Thoracic aorta (tissue), 2 donors: ENCODE measurements at regions not wholly inside any gene's neighbourhood (a gene's known extent, or its start where the extent isn't known, plus 50 kb on each side); places are given as distances from the start of the nearest gene placed in this dataset.

ENCODE experiments used
- ATAC-seq: fragments of 150-250 bp; one replicate; pipeline ENCODE4 v1.8.0; 2017; ENCODE audit warnings: low read depth; ENCODE audit not compliant: insufficient number of reproducible peaks, low FRiP score
- DNase-seq: peaks from one replicate; pipeline ENCODE4 v3.0.0-alpha.2; 2020; ENCODE audit warnings: low spot score
- H3K27ac ChIP-seq, 2 donors: fragments of 200-600 bp; sonication (generic); 1 replicate in 1 of 2; 2 replicates in 1 of 2; pipeline ENCODE4 v1.5.1; 2016; ENCODE audit warnings: mild to moderate bottlenecking in 2 of 2, moderate library complexity in 2 of 2
- H3K27me3 ChIP-seq: fragments of 200-600 bp; sonication (generic); replicated peaks from 2 replicates; pipeline ENCODE4 v1.6.0; 2016; ENCODE audit warnings: mild to moderate bottlenecking; ENCODE audit not compliant: insufficient read depth
- H3K36me3 ChIP-seq: fragments of 200-600 bp; sonication (generic); one replicate; pipeline ENCODE4 v1.5.1; 2016
- H3K4me1 ChIP-seq, 2 donors: fragments of 200-600 bp; sonication (generic); 1 replicate in 1 of 2; 2 replicates in 1 of 2; pipeline versions ENCODE4 v1.5.1 to v1.6.0; 2016; ENCODE audit warnings: low read depth in 2 of 2, mild to moderate bottlenecking in 1 of 2; ENCODE audit not compliant: control insufficient read depth in 1 of 2
- H3K4me3 ChIP-seq: fragments of 200-600 bp; sonication (generic); 2 replicates; pipeline ENCODE4 v1.5.1; 2016; ENCODE audit warnings: mild to moderate bottlenecking
- H3K9me3 ChIP-seq: fragments of 200-600 bp; sonication (generic); 2 replicates; pipeline ENCODE4 v1.5.1; 2016
- CTCF ChIP-seq: fragments of 200-600 bp; sonication (generic); IDR thresholded peaks from one replicate; pipeline ENCODE4 v1.5.1; 2019; ENCODE audit warnings: antibody characterized with exemption

- no peak for TF ChIP-seq CTCF
These were observed 252.7 kb downstream of the SKIDA1 start for GRCh38 chr10:21272643-21273399.

GRCh38 chr10:21270976-21271375 lies 254.5 kb downstream of the SKIDA1 start:
- TF ChIP-seq CTCF = no peak
- H3K4me3 ChIP-seq = no peak overlapping the region
- no peak overlapping the region for H3K27ac ChIP-seq
- no peaks in the 10 kb centered on the region for H3K36me3 ChIP-seq
- ATAC-seq = no peak
- H3K27me3 ChIP-seq = no peaks in the 10 kb centered on the region
- no peak for DNase-seq
- H3K9me3 ChIP-seq = no peaks in the 10 kb centered on the region
- H3K4me1 ChIP-seq = no peaks in the 10 kb centered on the region

More at GRCh38 chr10:21272643-21273399, 252.7 kb downstream of the SKIDA1 start:
- ATAC-seq = no peak
- DNase-seq = no peak
- no peak overlapping the region for H3K4me3 ChIP-seq
- H3K4me1 ChIP-seq = no peaks in the 10 kb centered on the region
- no peaks in the 10 kb centered on the region for H3K27me3 ChIP-seq
- H3K36me3 ChIP-seq = no peaks in the 10 kb centered on the region
- H3K27ac ChIP-seq = no peak overlapping the region
- H3K9me3 ChIP-seq = no peaks in the 10 kb centered on the region

- Histone ChIP-seq H3K4me3 (no peak overlapping the region), H3K4me1 (no peaks in the 10 kb centered on the region), H3K27ac (no peak overlapping the region), H3K9me3 (no peaks in the 10 kb centered on the region), H3K36me3 (no peaks in the 10 kb centered on the region), H3K27me3 (no peaks in the 10 kb centered on the region)
- no peak for ATAC-seq
- TF ChIP-seq CTCF = no peak
- no peak for DNase-seq
These were observed 256.2 kb downstream of the SKIDA1 start for GRCh38 chr10:21269289-21269688.

- H3K36me3 ChIP-seq = no peaks in the 10 kb centered on the region
- H3K4me3 ChIP-seq = no peak overlapping the region
- no peak for TF ChIP-seq CTCF
- ATAC-seq = no peak
- H3K4me1 ChIP-seq = no peaks in the 10 kb centered on the region
- DNase-seq = no peak
- H3K9me3 ChIP-seq = no peaks in the 10 kb centered on the region
- no peaks in the 10 kb centered on the region for H3K27me3 ChIP-seq
- H3K27ac ChIP-seq = no peak overlapping the region
These were observed 259.9 kb downstream of the SKIDA1 start for GRCh38 chr10:21265622-21266021.

GRCh38 chr10:21264271-21264670 lies 261.2 kb downstream of the SKIDA1 start:
- DNase-seq (no peak), ATAC-seq (no peak)
- H3K27me3 ChIP-seq = no peaks in the 10 kb centered on the region
- no peaks in the 10 kb centered on the region for H3K4me1 ChIP-seq
- H3K4me3 ChIP-seq = no peak overlapping the region
- no peak overlapping the region for H3K27ac ChIP-seq
- TF ChIP-seq CTCF = no peak
- no peaks in the 10 kb centered on the region for H3K36me3 ChIP-seq
- no peaks in the 10 kb centered on the region for H3K9me3 ChIP-seq
